LNCAP (cell line): ENCODE measurements at regions not wholly inside any gene's neighbourhood (a gene's known extent, or its start where the extent isn't known, plus 50 kb on each side); places are given as distances from the start of the nearest gene placed in this dataset.

Experiments used
- TF ChIP-seq, protein P1 (sequence below): fragments of 450-650 bp; IDR thresholded peaks from 2 replicates; pipeline ENCODE4 v1.5.1; 2017; ENCODE audit warnings: mild to moderate bottlenecking

DNA sequence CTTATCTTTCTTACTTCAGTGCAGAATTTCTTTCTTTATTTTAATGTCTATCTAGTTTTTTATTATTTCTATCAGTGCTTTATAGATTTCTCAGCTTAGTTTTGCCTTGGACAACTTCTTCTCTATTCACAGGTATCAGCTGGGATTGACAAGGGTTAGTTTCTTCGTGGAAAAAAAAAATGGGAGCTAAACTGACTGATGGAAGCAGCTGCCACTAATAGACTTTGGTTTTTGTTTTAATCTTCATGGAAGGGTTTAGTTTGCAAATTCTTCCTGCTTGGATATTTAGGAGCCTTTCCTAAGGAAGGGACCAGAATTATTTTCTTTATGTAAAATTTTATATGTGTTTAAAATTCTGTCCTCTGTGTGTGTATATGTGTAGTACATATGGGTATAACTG lies 306.1 kb upstream of the FMN2 start:
- TF ChIP-seq, protein P1, sequence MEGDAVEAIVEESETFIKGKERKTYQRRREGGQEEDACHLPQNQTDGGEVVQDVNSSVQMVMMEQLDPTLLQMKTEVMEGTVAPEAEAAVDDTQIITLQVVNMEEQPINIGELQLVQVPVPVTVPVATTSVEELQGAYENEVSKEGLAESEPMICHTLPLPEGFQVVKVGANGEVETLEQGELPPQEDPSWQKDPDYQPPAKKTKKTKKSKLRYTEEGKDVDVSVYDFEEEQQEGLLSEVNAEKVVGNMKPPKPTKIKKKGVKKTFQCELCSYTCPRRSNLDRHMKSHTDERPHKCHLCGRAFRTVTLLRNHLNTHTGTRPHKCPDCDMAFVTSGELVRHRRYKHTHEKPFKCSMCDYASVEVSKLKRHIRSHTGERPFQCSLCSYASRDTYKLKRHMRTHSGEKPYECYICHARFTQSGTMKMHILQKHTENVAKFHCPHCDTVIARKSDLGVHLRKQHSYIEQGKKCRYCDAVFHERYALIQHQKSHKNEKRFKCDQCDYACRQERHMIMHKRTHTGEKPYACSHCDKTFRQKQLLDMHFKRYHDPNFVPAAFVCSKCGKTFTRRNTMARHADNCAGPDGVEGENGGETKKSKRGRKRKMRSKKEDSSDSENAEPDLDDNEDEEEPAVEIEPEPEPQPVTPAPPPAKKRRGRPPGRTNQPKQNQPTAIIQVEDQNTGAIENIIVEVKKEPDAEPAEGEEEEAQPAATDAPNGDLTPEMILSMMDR, result no peak

DNA sequence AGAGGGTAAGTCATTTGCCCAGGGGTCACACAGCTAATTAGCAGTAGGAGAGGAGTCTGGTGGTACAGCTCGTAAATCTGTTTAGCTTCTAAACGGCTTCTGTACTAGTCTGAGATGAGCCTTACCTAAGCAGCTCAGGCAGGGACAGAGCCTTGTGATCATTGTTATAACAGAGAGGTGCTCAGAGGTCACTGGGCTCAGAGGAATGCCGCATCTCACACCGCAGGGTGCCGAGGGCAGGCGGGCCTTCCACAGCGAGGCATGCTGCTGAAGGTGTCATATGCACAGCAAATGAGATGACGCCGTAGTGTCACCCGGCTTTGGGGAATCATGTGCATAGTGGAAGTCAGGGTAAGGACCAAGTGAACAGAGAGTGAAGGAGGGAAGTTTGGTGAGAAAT lies 305.2 kb upstream of the FMN2 start:
- TF ChIP-seq, protein P1, result no peak

DNA sequence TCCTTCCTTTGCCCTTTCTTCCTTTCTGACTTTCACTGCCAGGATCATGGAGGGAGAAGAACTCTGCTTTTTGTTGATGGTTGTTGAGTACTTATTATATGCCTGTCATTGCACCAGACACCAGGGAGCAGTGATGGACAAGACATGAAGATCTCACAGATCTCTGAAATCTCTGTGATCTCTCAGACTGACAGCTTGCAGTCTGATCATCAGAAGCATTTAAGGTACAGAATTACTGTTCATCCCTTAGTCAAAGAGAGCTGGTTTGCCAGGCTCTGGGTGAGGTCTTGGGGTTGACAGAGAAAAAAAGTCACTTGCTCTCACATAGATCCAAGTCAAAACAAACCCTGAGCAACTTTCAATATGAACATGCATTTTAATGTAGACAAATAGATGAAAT lies 299.5 kb upstream of the FMN2 start:
- TF ChIP-seq, protein P1, result no peak

DNA sequence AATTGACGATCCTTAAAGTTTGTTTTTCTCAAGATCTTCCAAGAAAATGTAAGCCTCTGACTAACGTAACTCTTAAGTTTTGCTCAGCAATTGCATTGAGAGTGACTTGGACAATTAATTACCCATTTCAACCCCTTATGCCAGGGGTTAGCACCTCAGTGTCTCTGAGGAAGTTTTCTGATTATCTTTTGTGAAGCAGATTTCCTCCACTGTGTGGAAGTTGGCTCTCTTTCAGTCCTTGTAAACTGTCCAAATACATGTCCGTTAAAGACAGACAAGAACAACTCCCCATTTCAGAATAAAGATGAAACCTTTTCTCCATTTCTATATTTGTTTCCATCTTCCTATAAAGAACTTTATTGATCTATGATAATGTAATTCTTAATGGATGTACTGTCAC lies 296.4 kb upstream of the FMN2 start:
- TF ChIP-seq, protein P1, result no peak

DNA sequence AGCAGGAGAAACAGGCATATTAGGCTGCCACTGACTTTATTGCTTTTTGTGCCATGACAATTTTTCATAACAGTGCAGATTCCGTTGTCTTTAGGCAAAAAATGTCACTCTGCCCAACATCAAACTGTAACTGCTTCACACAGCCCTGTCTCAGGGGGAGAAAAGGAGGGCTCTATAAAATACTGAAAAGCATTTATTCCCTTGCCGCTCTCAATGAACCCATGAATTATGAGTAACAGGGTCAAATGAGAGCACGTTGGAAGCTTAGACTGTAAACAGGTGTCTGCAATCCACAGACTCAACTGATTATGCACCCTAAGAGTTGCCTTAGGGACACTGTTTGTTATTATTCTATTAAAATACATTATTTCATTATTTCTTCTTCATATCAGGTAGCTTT lies 292.1 kb upstream of the FMN2 start:
- TF ChIP-seq, protein P1, result no peak

DNA sequence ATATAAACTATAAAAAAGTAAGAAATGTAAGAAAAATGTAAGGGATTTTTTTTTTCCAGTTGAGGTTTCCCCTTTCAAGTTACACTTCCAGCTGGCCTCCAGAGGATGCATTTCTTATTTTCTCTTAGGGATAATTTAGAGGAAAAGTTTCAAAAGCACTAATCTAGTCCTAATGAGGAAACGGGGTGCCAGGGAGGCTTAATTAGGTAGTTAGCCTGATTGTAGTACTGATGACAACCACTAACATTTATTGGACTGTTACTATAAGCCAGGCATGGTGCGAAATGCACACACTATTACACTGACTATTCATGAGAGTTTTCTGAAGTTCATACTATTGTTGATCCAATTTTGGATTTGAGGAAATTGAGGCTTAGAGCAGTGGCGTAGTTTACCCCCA lies 290.8 kb upstream of the FMN2 start:
- TF ChIP-seq, protein P1, result no peak

DNA sequence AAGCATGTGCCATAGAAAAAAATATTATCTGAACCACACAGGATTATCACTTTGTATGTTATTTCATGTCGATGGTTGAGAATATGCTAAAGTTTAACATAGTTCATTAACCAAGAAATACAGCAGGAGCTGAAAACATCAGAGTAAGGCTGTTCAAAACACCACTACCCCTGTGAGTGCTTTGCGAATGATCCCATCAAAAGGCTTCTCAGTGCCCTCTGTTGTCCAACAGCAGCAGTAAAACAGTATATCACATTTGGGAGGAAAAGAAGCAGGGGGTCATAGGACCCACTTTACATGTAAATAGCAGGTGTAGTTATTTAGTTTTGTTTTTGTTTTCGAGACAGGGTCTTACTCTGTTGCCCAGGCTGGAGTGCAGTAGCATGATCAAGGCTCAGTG lies 289.4 kb upstream of the FMN2 start:
- TF ChIP-seq, protein P1, result no peak

DNA sequence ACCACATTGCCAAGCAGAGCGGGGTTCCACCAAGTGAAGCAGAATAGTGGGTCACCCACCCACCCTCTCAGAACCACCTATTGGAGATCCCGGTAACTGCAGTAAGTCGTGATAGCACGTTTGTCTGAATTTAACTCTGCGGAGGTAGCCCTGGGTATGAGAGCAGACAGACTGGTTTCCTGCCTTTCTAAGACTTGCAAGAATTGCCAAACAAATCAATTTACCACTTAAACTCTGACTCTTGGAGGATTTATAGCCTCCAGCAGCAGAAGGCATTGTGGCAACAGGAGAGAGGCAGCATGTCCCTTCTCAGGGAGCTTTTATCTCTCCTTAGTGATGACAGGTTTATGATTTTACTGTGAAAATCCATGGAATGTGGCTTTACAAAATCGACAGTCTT lies 287.9 kb upstream of the FMN2 start:
- TF ChIP-seq, protein P1, result no peak
